ENCODE measurements at regions not wholly inside any gene's neighbourhood (a gene's known extent, or its start where the extent isn't known, plus 50 kb on each side); places are given as distances from the start of the nearest gene placed in this dataset.

GRCh38 chr2:129784486-129784885 lies 195.0 kb upstream of the RAB6C start:
- no peak overlapping the region for H3K4me3 ChIP-seq (ENCODE audit: low read length)
- peaks cover 4% of the 10 kb centered on the region for H3K27me3 ChIP-seq (ENCODE audit: insufficient read depth, low read length)

GRCh38 chr2:129791712-129792111 lies 187.8 kb upstream of the RAB6C start:
- no peak overlapping the region for H2AFZ ChIP-seq (ENCODE audit: low read depth, low read length)
- H3K4me1 ChIP-seq (ENCODE audit: insufficient read depth, low read length), result peaks cover 12% of the 10 kb centered on the region

More at GRCh38 chr2:129784486-129784885, 195.0 kb upstream of the RAB6C start:
- H2AFZ ChIP-seq (ENCODE audit: low read depth, low read length), result no peak overlapping the region
- no peaks in the 10 kb centered on the region for H3K9me3 ChIP-seq (ENCODE audit: low read length)
- H3K4me1 ChIP-seq (ENCODE audit: insufficient read depth, low read length), result peaks cover 20% of the 10 kb centered on the region
- H3K36me3 ChIP-seq (ENCODE audit: insufficient read depth, low read length), result no peaks in the 10 kb centered on the region

GRCh38 chr2:129793431-129793902 lies 186.0 kb upstream of the RAB6C start:
- no peak overlapping the region for H2AFZ ChIP-seq (ENCODE audit: low read depth, low read length)
- H3K27me3 ChIP-seq (ENCODE audit: insufficient read depth, low read length), result no peaks in the 10 kb centered on the region
- H3K4me1 ChIP-seq (ENCODE audit: insufficient read depth, low read length), result peaks cover 12% of the 10 kb centered on the region
- H3K36me3 ChIP-seq (ENCODE audit: insufficient read depth, low read length), result no peaks in the 10 kb centered on the region
- no peaks in the 10 kb centered on the region for H3K9me3 ChIP-seq (ENCODE audit: low read length)
- no peak overlapping the region for H3K4me3 ChIP-seq (ENCODE audit: low read length)

More at GRCh38 chr2:129791712-129792111, 187.8 kb upstream of the RAB6C start:
- H3K27me3 ChIP-seq (ENCODE audit: insufficient read depth, low read length), result no peaks in the 10 kb centered on the region
- H3K9me3 ChIP-seq (ENCODE audit: low read length), result no peaks in the 10 kb centered on the region
- no peaks in the 10 kb centered on the region for H3K36me3 ChIP-seq (ENCODE audit: insufficient read depth, low read length)
- no peak overlapping the region for H3K4me3 ChIP-seq (ENCODE audit: low read length)

- Histone ChIP-seq H2AFZ (ENCODE audit: low read depth, low read length) (no peak overlapping the region), H3K36me3 (ENCODE audit: insufficient read depth, low read length) (no peaks in the 10 kb centered on the region), H3K27me3 (ENCODE audit: insufficient read depth, low read length) (no peaks in the 10 kb centered on the region), H3K4me3 (ENCODE audit: low read length) (no peak overlapping the region), H3K9me3 (ENCODE audit: low read length) (no peaks in the 10 kb centered on the region), H3K4me1 (ENCODE audit: insufficient read depth, low read length) (peaks cover 12% of the 10 kb centered on the region)
Observed at GRCh38 chr2:129794116-129794515, 185.3 kb upstream of the RAB6C start.

- Histone ChIP-seq H3K4me3 (ENCODE audit: low read length) (no peak overlapping the region), H2AFZ (ENCODE audit: low read depth, low read length) (no peak overlapping the region), H3K36me3 (ENCODE audit: insufficient read depth, low read length) (no peaks in the 10 kb centered on the region), H3K27me3 (ENCODE audit: insufficient read depth, low read length) (no peaks in the 10 kb centered on the region), H3K9me3 (ENCODE audit: low read length) (no peaks in the 10 kb centered on the region), H3K4me1 (ENCODE audit: insufficient read depth, low read length) (peaks cover 12% of the 10 kb centered on the region)
Observed at GRCh38 chr2:129794540-129794939, 184.9 kb upstream of the RAB6C start.

- peaks cover 12% of the 10 kb centered on the region for H3K4me1 ChIP-seq (ENCODE audit: insufficient read depth, low read length)
- H2AFZ ChIP-seq (ENCODE audit: low read depth, low read length), result no peak overlapping the region
- no peaks in the 10 kb centered on the region for H3K36me3 ChIP-seq (ENCODE audit: insufficient read depth, low read length)
- no peaks in the 10 kb centered on the region for H3K27me3 ChIP-seq (ENCODE audit: insufficient read depth, low read length)
- H3K9me3 ChIP-seq (ENCODE audit: low read length), result no peaks in the 10 kb centered on the region
- no peak overlapping the region for H3K4me3 ChIP-seq (ENCODE audit: low read length)
Observed at GRCh38 chr2:129796225-129796624, 183.2 kb upstream of the RAB6C start.

- H3K27me3 ChIP-seq (ENCODE audit: insufficient read depth, low read length), result no peaks in the 10 kb centered on the region
- no peaks in the 10 kb centered on the region for H3K9me3 ChIP-seq (ENCODE audit: low read length)
- no peaks in the 10 kb centered on the region for H3K36me3 ChIP-seq (ENCODE audit: insufficient read depth, low read length)
- no peak overlapping the region for H3K4me3 ChIP-seq (ENCODE audit: low read length)
- H2AFZ ChIP-seq (ENCODE audit: low read depth, low read length), result no peak overlapping the region
- H3K4me1 ChIP-seq (ENCODE audit: insufficient read depth, low read length), result peaks cover 12% of the 10 kb centered on the region
Observed at GRCh38 chr2:129796801-129797488, 182.5 kb upstream of the RAB6C start.

GRCh38 chr2:129797489-129798300 lies 181.8 kb upstream of the RAB6C start:
- Histone ChIP-seq H3K27me3 (ENCODE audit: insufficient read depth, low read length) (no peaks in the 10 kb centered on the region), H3K36me3 (ENCODE audit: insufficient read depth, low read length) (no peaks in the 10 kb centered on the region), H2AFZ (ENCODE audit: low read depth, low read length) (no peak overlapping the region), H3K4me3 (ENCODE audit: low read length) (no peak overlapping the region), H3K4me1 (ENCODE audit: insufficient read depth, low read length) (peaks cover 12% of the 10 kb centered on the region), H3K9me3 (ENCODE audit: low read length) (no peaks in the 10 kb centered on the region)

- no peak overlapping the region for H2AFZ ChIP-seq (ENCODE audit: low read depth, low read length)
- no peak overlapping the region for H3K4me3 ChIP-seq (ENCODE audit: low read length)
- no peaks in the 10 kb centered on the region for H3K27me3 ChIP-seq (ENCODE audit: insufficient read depth, low read length)
- H3K36me3 ChIP-seq (ENCODE audit: insufficient read depth, low read length), result no peaks in the 10 kb centered on the region
- H3K4me1 ChIP-seq (ENCODE audit: insufficient read depth, low read length), result peaks cover 8% of the 10 kb centered on the region
- H3K9me3 ChIP-seq (ENCODE audit: low read length), result no peaks in the 10 kb centered on the region
Observed at GRCh38 chr2:129798301-129798581, 181.2 kb upstream of the RAB6C start.

GRCh38 chr2:129798626-129799025 lies 180.8 kb upstream of the RAB6C start:
- no peak overlapping the region for H2AFZ ChIP-seq (ENCODE audit: low read depth, low read length)
- no peak overlapping the region for H3K4me3 ChIP-seq (ENCODE audit: low read length)
- H3K9me3 ChIP-seq (ENCODE audit: low read length), result no peaks in the 10 kb centered on the region
- H3K36me3 ChIP-seq (ENCODE audit: insufficient read depth, low read length), result no peaks in the 10 kb centered on the region
- no peaks in the 10 kb centered on the region for H3K27me3 ChIP-seq (ENCODE audit: insufficient read depth, low read length)
- peaks cover 4% of the 10 kb centered on the region for H3K4me1 ChIP-seq (ENCODE audit: insufficient read depth, low read length)

GRCh38 chr2:129799036-129799958 lies 180.2 kb upstream of the RAB6C start:
- H3K4me1 ChIP-seq (ENCODE audit: insufficient read depth, low read length), result no peaks in the 10 kb centered on the region
- H3K27me3 ChIP-seq (ENCODE audit: insufficient read depth, low read length), result no peaks in the 10 kb centered on the region
- H2AFZ ChIP-seq (ENCODE audit: low read depth, low read length), result no peak overlapping the region
- H3K4me3 ChIP-seq (ENCODE audit: low read length), result no peak overlapping the region
- no peaks in the 10 kb centered on the region for H3K9me3 ChIP-seq (ENCODE audit: low read length)
- no peaks in the 10 kb centered on the region for H3K36me3 ChIP-seq (ENCODE audit: insufficient read depth, low read length)

- Histone ChIP-seq H3K4me1 (ENCODE audit: insufficient read depth, low read length) (no peaks in the 10 kb centered on the region), H2AFZ (ENCODE audit: low read depth, low read length) (no peak overlapping the region), H3K4me3 (ENCODE audit: low read length) (no peak overlapping the region), H3K9me3 (ENCODE audit: low read length) (no peaks in the 10 kb centered on the region), H3K36me3 (ENCODE audit: insufficient read depth, low read length) (no peaks in the 10 kb centered on the region), H3K27me3 (ENCODE audit: insufficient read depth, low read length) (no peaks in the 10 kb centered on the region)
Observed at GRCh38 chr2:129800285-129800684, 179.2 kb upstream of the RAB6C start.

GRCh38 chr2:129800686-129801085 lies 178.8 kb upstream of the RAB6C start:
- no peaks in the 10 kb centered on the region for H3K36me3 ChIP-seq (ENCODE audit: insufficient read depth, low read length)
- no peaks in the 10 kb centered on the region for H3K9me3 ChIP-seq (ENCODE audit: low read length)
- no peaks in the 10 kb centered on the region for H3K27me3 ChIP-seq (ENCODE audit: insufficient read depth, low read length)

More at GRCh38 chr2:129800686-129801085, 178.8 kb upstream of the RAB6C start:
- Histone ChIP-seq H2AFZ (ENCODE audit: low read depth, low read length) (no peak overlapping the region), H3K4me1 (ENCODE audit: insufficient read depth, low read length) (no peaks in the 10 kb centered on the region), H3K4me3 (ENCODE audit: low read length) (no peak overlapping the region)
